Nephron progenitor cell (in vitro differentiated cells): ENCODE measurements at regions not wholly inside any gene's neighbourhood (a gene's known extent, or its start where the extent isn't known, plus 50 kb on each side); places are given as distances from the start of the nearest gene placed in this dataset.

Experiments used
- DNase-seq: peaks from one replicate; pipeline ENCODE4 v3.0.0; 2021
- H3K27ac Mint-ChIP-seq: 2 replicates; pipeline ENCODE4 v1.8.0; 2021; ENCODE audit warnings: mild to moderate bottlenecking, moderate library complexity, mixed read lengths
- H3K27me3 Mint-ChIP-seq: 2 replicates; pipeline ENCODE4 v1.8.0; 2021; ENCODE audit warnings: mild to moderate bottlenecking, low read depth, mixed read lengths; ENCODE audit not compliant: poor library complexity
- H3K36me3 Mint-ChIP-seq: 2 replicates; pipeline ENCODE4 v1.8.0; 2021; ENCODE audit warnings: low read depth, mixed read lengths
- H3K4me1 Mint-ChIP-seq: 2 replicates; pipeline ENCODE4 v1.8.0; 2021; ENCODE audit warnings: mixed read lengths
- H3K4me3 Mint-ChIP-seq: 2 replicates; pipeline ENCODE4 v1.8.0; 2021; ENCODE audit warnings: mild to moderate bottlenecking, moderate library complexity, mixed read lengths
- H3K9me3 Mint-ChIP-seq: 2 replicates; pipeline ENCODE4 v1.8.0; 2021; ENCODE audit warnings: mild to moderate bottlenecking, moderate library complexity, mixed read lengths
- CTCF ChIP-seq: fragments of 200-600 bp; sonication (generic); IDR thresholded peaks from 2 replicates; pipeline ENCODE4 v1.5.0; 2021; ENCODE audit warnings: antibody characterized with exemption

GRCh38 chr6:50120300-50120699, 70.6 kb upstream of the DEFB112 start:
- Mint-ChIP-seq H3K9me3 (no peaks in the 10 kb centered on the region), H3K4me1 (no peaks in the 10 kb centered on the region), H3K36me3 (no peaks in the 10 kb centered on the region), H3K27me3 (peaks cover 7% of the 10 kb centered on the region), H3K4me3 (no peak overlapping the region), H3K27ac (no peak overlapping the region)
- DNase-seq: no peak
- no peak for TF ChIP-seq CTCF

GRCh38 chr6:50123688-50124087, 74.0 kb upstream of the DEFB112 start:
- H3K36me3 Mint-ChIP-seq: no peaks in the 10 kb centered on the region
- DNase-seq: no peak
- H3K27me3 Mint-ChIP-seq: peaks cover 9% of the 10 kb centered on the region
- no peaks in the 10 kb centered on the region for H3K4me1 Mint-ChIP-seq
- no peak for TF ChIP-seq CTCF
- no peak overlapping the region for H3K27ac Mint-ChIP-seq
- H3K9me3 Mint-ChIP-seq: no peaks in the 10 kb centered on the region
- H3K4me3 Mint-ChIP-seq: no peak overlapping the region

- Mint-ChIP-seq H3K27me3 (peaks cover 9% of the 10 kb centered on the region), H3K36me3 (no peaks in the 10 kb centered on the region), H3K9me3 (no peaks in the 10 kb centered on the region), H3K4me1 (no peaks in the 10 kb centered on the region), H3K27ac (no peak overlapping the region), H3K4me3 (no peak overlapping the region)
- no peak for TF ChIP-seq CTCF
- DNase-seq: no peak
Measured at GRCh38 chr6:50124572-50124971, 74.8 kb upstream of the DEFB112 start.

DNA sequence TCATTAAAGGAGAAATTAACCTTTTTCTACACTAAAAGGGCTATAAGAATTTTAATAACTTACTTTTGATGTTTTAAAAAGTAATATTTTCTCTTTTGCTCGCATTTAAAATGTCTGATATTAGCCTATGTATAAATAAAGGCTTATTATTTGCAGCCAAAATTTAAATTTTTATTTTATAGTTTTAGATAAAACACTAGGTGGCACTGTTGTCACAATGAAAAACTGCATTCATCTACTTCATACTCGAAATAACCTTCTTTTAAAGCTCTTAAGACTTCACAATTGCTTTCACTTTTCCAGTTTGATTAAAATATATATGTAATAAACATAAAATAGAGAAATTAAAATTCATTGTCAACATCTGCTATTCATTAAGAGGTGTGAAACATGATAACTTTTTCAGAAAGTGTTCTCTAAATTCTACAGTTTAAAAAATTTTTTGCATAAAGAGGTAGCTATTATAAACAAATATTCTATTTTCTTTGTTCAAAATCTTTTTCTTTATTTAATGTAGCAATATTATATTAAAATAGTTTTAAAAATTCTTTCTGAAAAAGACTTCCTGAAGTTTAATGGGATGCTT, 78.8 kb upstream of the DEFB112 start:
- Mint-ChIP-seq H3K27ac (no peak overlapping the region), H3K4me1 (peaks cover 7% of the 10 kb centered on the region), H3K4me3 (no peak overlapping the region), H3K9me3 (no peaks in the 10 kb centered on the region), H3K27me3 (peaks cover 18% of the 10 kb centered on the region), H3K36me3 (no peaks in the 10 kb centered on the region)
- TF ChIP-seq CTCF: peak; percentile 67
- no peak for DNase-seq

DNA sequence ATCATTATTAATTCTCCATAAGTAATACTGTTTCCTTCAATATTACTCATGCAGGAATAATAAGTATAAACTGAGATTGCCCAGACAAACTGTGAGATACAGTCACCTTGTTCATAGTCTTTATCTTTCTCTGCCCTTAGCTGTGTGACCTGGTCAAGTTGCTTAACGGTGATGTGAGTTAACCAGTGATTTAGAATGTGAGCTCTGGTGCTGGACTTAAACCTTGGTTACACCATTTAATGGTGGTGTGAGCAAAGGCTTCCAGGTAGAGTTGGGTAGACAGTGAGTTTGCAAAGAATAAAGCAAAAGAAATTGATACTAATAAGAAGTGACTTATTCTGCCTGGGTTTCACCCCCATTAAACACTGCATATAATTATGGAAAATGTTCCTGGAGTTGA, 86.2 kb upstream of the DEFB112 start:
- Mint-ChIP-seq H3K27ac (no peak overlapping the region), H3K4me3 (no peak overlapping the region), H3K27me3 (peaks cover 9% of the 10 kb centered on the region), H3K9me3 (no peaks in the 10 kb centered on the region), H3K4me1 (peaks cover 7% of the 10 kb centered on the region), H3K36me3 (no peaks in the 10 kb centered on the region)
- DNase-seq: no peak
- TF ChIP-seq CTCF: no peak

GRCh38 chr6:50141100-50141499, 91.4 kb upstream of the DEFB112 start:
- Mint-ChIP-seq H3K27me3 (no peaks in the 10 kb centered on the region), H3K4me3 (no peak overlapping the region), H3K27ac (no peak overlapping the region), H3K9me3 (no peaks in the 10 kb centered on the region), H3K36me3 (no peaks in the 10 kb centered on the region), H3K4me1 (no peaks in the 10 kb centered on the region)
- DNase-seq: no peak
- no peak for TF ChIP-seq CTCF
